ENCODE measurements at regions not wholly inside any gene's neighbourhood (a gene's known extent, or its start where the extent isn't known, plus 50 kb on each side); places are given as distances from the start of the nearest gene placed in this dataset.

DNA sequence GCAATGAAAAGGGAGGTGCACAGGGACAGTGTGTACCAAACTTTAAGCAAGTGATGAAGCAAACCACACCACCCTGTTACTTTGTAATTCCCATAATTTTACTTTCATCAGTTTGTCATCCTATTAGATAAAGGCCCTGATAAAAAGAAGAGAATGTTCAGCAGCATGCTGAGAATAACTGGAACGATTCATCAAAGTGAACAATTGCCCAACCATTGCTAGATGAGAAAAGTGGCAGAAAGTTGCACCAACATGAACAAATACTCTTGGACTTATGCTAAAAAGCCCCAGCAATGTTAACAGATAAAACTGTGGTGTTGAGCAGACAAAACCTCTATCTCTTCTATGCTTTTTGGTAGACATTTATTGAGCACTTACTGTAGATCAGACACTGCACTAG lies 75.5 kb upstream of the PCGF5 start:
- Mint-ChIP-seq H3K36me3 (no peaks in the 10 kb centered on the region), H3K4me3 (no peak overlapping the region), H3K4me1 (no peaks in the 10 kb centered on the region), H3K27ac (no peak overlapping the region), H3K27me3 (peaks cover 19 to 47% of the 10 kb centered on the region in 2 donors), H3K9me3 (no peaks in the 10 kb centered on the region)
- no peaks in the 10 kb centered on the region for H3K36me3 ChIP-seq (ENCODE audit: insufficient read depth, low read length)
- H3K9me3 ChIP-seq (ENCODE audit: low read length): no peaks in the 10 kb centered on the region
- no peak overlapping the region for H3K27ac ChIP-seq (ENCODE audit: low read depth, low read length)
- no peak overlapping the region for H3K4me3 ChIP-seq (ENCODE audit: low read length)
- H3K4me1 ChIP-seq (ENCODE audit: insufficient read depth, low read length): no peaks in the 10 kb centered on the region
- POLR2A ChIA-PET: no interaction called here
- peaks cover under 1% of the 10 kb centered on the region for H3K27me3 ChIP-seq (ENCODE audit: insufficient read depth, low read length, poor library complexity, severe bottlenecking)
- CTCF ChIA-PET: no interaction called here
- DNase-seq: no peak

DNA sequence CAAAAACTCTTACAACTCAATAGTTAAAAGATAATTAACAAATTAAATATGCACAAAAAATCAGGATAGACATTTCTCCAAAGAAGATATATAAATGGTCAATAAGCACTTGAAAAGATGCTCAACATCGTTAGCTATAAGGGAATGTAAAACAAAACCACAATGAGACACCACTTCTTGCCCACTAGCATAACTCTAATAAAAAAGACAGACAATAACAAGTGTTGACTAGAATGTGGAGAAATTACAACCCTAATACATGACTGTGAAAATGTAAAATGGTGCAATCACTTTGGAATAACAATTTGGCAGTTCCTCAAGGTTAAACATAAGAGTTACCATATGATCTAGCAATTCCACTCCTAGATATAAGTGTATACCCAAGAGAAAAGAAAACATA lies 74.3 kb upstream of the PCGF5 start:
- CTCF ChIA-PET: no interaction called here
- no peak overlapping the region for H3K27ac Mint-ChIP-seq
- H3K36me3 ChIP-seq (ENCODE audit: insufficient read depth, low read length): no peaks in the 10 kb centered on the region
- H3K27ac ChIP-seq (ENCODE audit: low read depth, low read length): no peak overlapping the region
- no peak for DNase-seq
- no peaks in the 10 kb centered on the region for H3K4me1 ChIP-seq (ENCODE audit: insufficient read depth, low read length)
- H3K4me3 Mint-ChIP-seq: no peak overlapping the region
- POLR2A ChIA-PET: no interaction called here
- H3K4me3 ChIP-seq (ENCODE audit: low read length): no peak overlapping the region
- peaks cover 16 to 39% of the 10 kb centered on the region in 2 donors for H3K27me3 Mint-ChIP-seq
- H3K27me3 ChIP-seq (ENCODE audit: insufficient read depth, low read length, poor library complexity, severe bottlenecking): no peaks in the 10 kb centered on the region
- H3K4me1 Mint-ChIP-seq: no peaks in the 10 kb centered on the region
- H3K36me3 Mint-ChIP-seq: no peaks in the 10 kb centered on the region
- no peaks in the 10 kb centered on the region for H3K9me3 ChIP-seq (ENCODE audit: low read length)
- H3K9me3 Mint-ChIP-seq: no peaks in the 10 kb centered on the region

GRCh38 chr10:91149550-91149949 lies 70.9 kb upstream of the PCGF5 start:
- CTCF ChIA-PET: interaction anchor here (1.3 kb wide), 1 partner anchor 12 kb away, joined by 3 read pairs; no protein-coding TSS in a partner anchor
- no peaks in the 10 kb centered on the region for H3K36me3 Mint-ChIP-seq
- H3K4me1 Mint-ChIP-seq: no peaks in the 10 kb centered on the region
- DNase-seq: no peak
- H3K27ac Mint-ChIP-seq: no peak overlapping the region
- Histone ChIP-seq H3K4me1 (ENCODE audit: insufficient read depth, low read length) (no peaks in the 10 kb centered on the region), H3K9me3 (ENCODE audit: low read length) (no peaks in the 10 kb centered on the region), H3K27me3 (ENCODE audit: insufficient read depth, low read length, poor library complexity, severe bottlenecking) (no peaks in the 10 kb centered on the region), H3K36me3 (ENCODE audit: insufficient read depth, low read length) (no peaks in the 10 kb centered on the region), H3K27ac (ENCODE audit: low read depth, low read length) (no peak overlapping the region), H3K4me3 (ENCODE audit: low read length) (no peak overlapping the region)
- H3K9me3 Mint-ChIP-seq: no peaks in the 10 kb centered on the region
- no peak overlapping the region for H3K4me3 Mint-ChIP-seq
- POLR2A ChIA-PET: interaction anchor here (1.7 kb wide), 1 partner anchor 13 kb away, joined by 5 read pairs; no protein-coding TSS in a partner anchor
- H3K27me3 Mint-ChIP-seq: peaks cover 13 to 29% of the 10 kb centered on the region in 2 donors

DNA sequence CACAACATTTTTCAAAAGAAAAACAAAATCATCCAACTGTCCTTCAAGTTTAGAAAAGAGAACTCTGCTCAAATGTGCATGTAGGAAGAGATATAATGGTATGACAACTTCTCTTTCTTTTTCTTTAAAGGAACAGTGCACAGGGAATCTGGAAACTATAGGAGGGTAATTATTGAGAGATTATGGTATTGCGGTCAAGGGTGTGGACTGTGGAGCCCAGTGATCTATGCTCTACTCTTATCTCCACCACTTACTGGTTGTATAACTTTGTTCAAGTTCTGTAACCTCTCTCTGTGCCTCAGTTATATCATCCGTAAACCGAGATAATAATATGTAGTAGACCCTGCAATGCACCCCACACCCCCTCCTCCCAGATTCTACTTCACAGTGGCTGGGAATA lies 69.8 kb upstream of the PCGF5 start:
- Mint-ChIP-seq H3K4me1 (no peaks in the 10 kb centered on the region), H3K9me3 (no peaks in the 10 kb centered on the region), H3K27me3 (peaks cover 7 to 19% of the 10 kb centered on the region in 2 donors), H3K4me3 (no peak overlapping the region), H3K36me3 (no peaks in the 10 kb centered on the region), H3K27ac (no peak overlapping the region)
- ChIA-PET POLR2A (no interaction called here), CTCF (no interaction called here)
- Histone ChIP-seq H3K36me3 (ENCODE audit: insufficient read depth, low read length) (no peaks in the 10 kb centered on the region), H3K27ac (ENCODE audit: low read depth, low read length) (no peak overlapping the region), H3K4me3 (ENCODE audit: low read length) (no peak overlapping the region), H3K4me1 (ENCODE audit: insufficient read depth, low read length) (no peaks in the 10 kb centered on the region), H3K27me3 (ENCODE audit: insufficient read depth, low read length, poor library complexity, severe bottlenecking) (no peaks in the 10 kb centered on the region), H3K9me3 (ENCODE audit: low read length) (no peaks in the 10 kb centered on the region)
- DNase-seq: no peak

- H3K36me3 Mint-ChIP-seq: no peaks in the 10 kb centered on the region
- CTCF ChIA-PET: no interaction called here
- H3K27ac Mint-ChIP-seq: no peak overlapping the region
- Histone ChIP-seq H3K9me3 (ENCODE audit: low read length) (no peaks in the 10 kb centered on the region), H3K27ac (ENCODE audit: low read depth, low read length) (no peak overlapping the region), H3K4me3 (ENCODE audit: low read length) (no peak overlapping the region), H3K4me1 (ENCODE audit: insufficient read depth, low read length) (no peaks in the 10 kb centered on the region), H3K27me3 (ENCODE audit: insufficient read depth, low read length, poor library complexity, severe bottlenecking) (no peaks in the 10 kb centered on the region), H3K36me3 (ENCODE audit: insufficient read depth, low read length) (no peaks in the 10 kb centered on the region)
- H3K4me1 Mint-ChIP-seq: peaks cover 0 to 3% (median 0%) of the 10 kb centered on the region in 3 donors
- H3K9me3 Mint-ChIP-seq: no peaks in the 10 kb centered on the region
- POLR2A ChIA-PET: no interaction called here
- no peak overlapping the region for H3K4me3 Mint-ChIP-seq
- H3K27me3 Mint-ChIP-seq: peaks cover 0 to 2% of the 10 kb centered on the region in 2 donors
- no peak for DNase-seq
Observed at GRCh38 chr10:91153508-91153907, 67.0 kb upstream of the PCGF5 start.

DNA sequence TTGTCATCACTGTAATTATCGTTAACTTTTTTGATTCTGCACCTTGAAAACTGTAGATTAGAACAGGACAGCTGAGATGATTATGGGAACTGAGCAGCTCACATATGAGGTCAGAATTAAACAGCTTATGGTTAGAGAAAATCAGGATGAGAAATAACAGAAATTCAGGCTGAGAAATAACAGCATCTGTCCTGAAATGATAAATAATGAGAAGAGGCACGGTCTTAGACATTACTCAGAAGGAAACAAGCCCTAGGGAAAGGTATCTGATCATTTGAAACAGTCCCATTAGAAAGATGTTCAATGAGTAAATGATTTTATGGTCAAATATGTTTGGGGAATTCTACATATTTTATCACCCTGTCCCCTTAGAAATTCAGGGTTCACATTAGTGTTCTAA lies 65.6 kb upstream of the PCGF5 start:
- no peaks in the 10 kb centered on the region for H3K9me3 ChIP-seq (ENCODE audit: low read length)
- H3K36me3 ChIP-seq (ENCODE audit: insufficient read depth, low read length): no peaks in the 10 kb centered on the region
- Mint-ChIP-seq H3K9me3 (no peaks in the 10 kb centered on the region), H3K4me1 (peaks cover 0 to 6% (median 6%) of the 10 kb centered on the region in 3 donors), H3K27ac (no peak overlapping the region), H3K27me3 (peaks cover 0 to 2% of the 10 kb centered on the region in 2 donors), H3K36me3 (no peaks in the 10 kb centered on the region), H3K4me3 (no peak overlapping the region)
- no peaks in the 10 kb centered on the region for H3K4me1 ChIP-seq (ENCODE audit: insufficient read depth, low read length)
- no peak overlapping the region for H3K27ac ChIP-seq (ENCODE audit: low read depth, low read length)
- ChIA-PET POLR2A (no interaction called here), CTCF (interaction anchor here (1.2 kb wide), 1 partner anchor 9 kb away, joined by 3 read pairs; no protein-coding TSS in a partner anchor)
- no peak overlapping the region for H3K4me3 ChIP-seq (ENCODE audit: low read length)
- no peaks in the 10 kb centered on the region for H3K27me3 ChIP-seq (ENCODE audit: insufficient read depth, low read length, poor library complexity, severe bottlenecking)
- no peak for DNase-seq

GRCh38 chr10:91156196-91156595 lies 64.3 kb upstream of the PCGF5 start:
- H3K36me3 ChIP-seq (ENCODE audit: insufficient read depth, low read length): no peaks in the 10 kb centered on the region
- no peak overlapping the region for H3K27ac Mint-ChIP-seq
- H3K9me3 ChIP-seq (ENCODE audit: low read length): no peaks in the 10 kb centered on the region
- H3K4me3 Mint-ChIP-seq: no peak overlapping the region
- H3K4me1 ChIP-seq (ENCODE audit: insufficient read depth, low read length): no peaks in the 10 kb centered on the region
- no peak overlapping the region for H3K4me3 ChIP-seq (ENCODE audit: low read length)
- peaks cover 8 to 17% (median 9%) of the 10 kb centered on the region in 3 donors for H3K4me1 Mint-ChIP-seq
- no peak for DNase-seq
- no peaks in the 10 kb centered on the region for H3K27me3 ChIP-seq (ENCODE audit: insufficient read depth, low read length, poor library complexity, severe bottlenecking)
- H3K36me3 Mint-ChIP-seq: no peaks in the 10 kb centered on the region
- H3K27ac ChIP-seq (ENCODE audit: low read depth, low read length): no peak overlapping the region
- no peaks in the 10 kb centered on the region for H3K9me3 Mint-ChIP-seq
- no peaks in the 10 kb centered on the region for H3K27me3 Mint-ChIP-seq
- ChIA-PET CTCF (no interaction called here), POLR2A (no interaction called here)

- Mint-ChIP-seq H3K9me3 (no peaks in the 10 kb centered on the region), H3K36me3 (peaks cover 0 to 7% (median 0%) of the 10 kb centered on the region in 3 donors), H3K27ac (peak overlapping the region in 1 of 8 donors; percentile 36), H3K27me3 (peaks cover 0 to 1% of the 10 kb centered on the region in 2 donors), H3K4me1 (peaks cover 21 to 36% (median 25%) of the 10 kb centered on the region in 3 donors), H3K4me3 (peak overlapping the region in 2 of 7 donors; percentile 8 to 53)
- Histone ChIP-seq H3K4me1 (ENCODE audit: insufficient read depth, low read length) (peaks cover 12% of the 10 kb centered on the region), H3K27ac (ENCODE audit: low read depth, low read length) (no peak overlapping the region), H3K36me3 (ENCODE audit: insufficient read depth, low read length) (no peaks in the 10 kb centered on the region), H3K9me3 (ENCODE audit: low read length) (no peaks in the 10 kb centered on the region), H3K4me3 (ENCODE audit: low read length) (no peak overlapping the region), H3K27me3 (ENCODE audit: insufficient read depth, low read length, poor library complexity, severe bottlenecking) (no peaks in the 10 kb centered on the region)
- no peak for DNase-seq
- POLR2A ChIA-PET: no interaction called here
- CTCF ChIA-PET: interaction anchor here (1.4 kb wide), 1 partner anchor 62 kb away, joined by 3 read pairs; no protein-coding TSS in a partner anchor
Observed at GRCh38 chr10:91159254-91159783, 61.1 kb upstream of the PCGF5 start.

Data from CD8-positive, alpha-beta memory T cell (primary cell).